IPS-20b (cell line): ENCODE measurements at regions not wholly inside any gene's neighbourhood (a gene's known extent, or its start where the extent isn't known, plus 50 kb on each side); places are given as distances from the start of the nearest gene placed in this dataset.

Experiments
- H3K27ac ChIP-seq: one replicate; pipeline ENCODE4 v1.5.1; 2013; ENCODE audit warnings: low read length
- H3K27me3 ChIP-seq: 2 replicates; pipeline ENCODE4 v1.6.1; 2013; ENCODE audit warnings: mild to moderate bottlenecking, low read length, inconsistent platforms; ENCODE audit not compliant: insufficient read depth
- H3K36me3 ChIP-seq: 2 replicates; pipeline ENCODE4 v1.6.1; 2013; ENCODE audit warnings: low read depth, mild to moderate bottlenecking, inconsistent platforms, low read length, moderate library complexity; ENCODE audit not compliant: insufficient read depth
- H3K4me1 ChIP-seq: 2 replicates; pipeline ENCODE4 v1.6.1; 2013; ENCODE audit warnings: mild to moderate bottlenecking, control low read depth, inconsistent platforms, low read length, moderate library complexity; ENCODE audit not compliant: insufficient read depth
- H3K4me3 ChIP-seq: 2 replicates; pipeline ENCODE4 v1.5.1; 2013; ENCODE audit warnings: mild to moderate bottlenecking, low read length, inconsistent platforms
- H3K9ac ChIP-seq: 2 replicates; pipeline ENCODE4 v1.6.1; 2013; ENCODE audit warnings: low read depth, mild to moderate bottlenecking, inconsistent platforms, low read length, moderate library complexity
- H3K9me3 ChIP-seq: 2 replicates; pipeline ENCODE4 v1.6.1; 2013; ENCODE audit warnings: mild to moderate bottlenecking, low read depth, low read length, inconsistent platforms; ENCODE audit not compliant: insufficient read depth

GRCh38 chr20:8935878-8936277 lies 133.0 kb upstream of the PLCB4 start:
- Histone ChIP-seq H3K9me3 (no peaks in the 10 kb centered on the region), H3K4me3 (no peak overlapping the region), H3K27ac (no peak overlapping the region), H3K9ac (no peak overlapping the region), H3K27me3 (no peaks in the 10 kb centered on the region), H3K4me1 (no peaks in the 10 kb centered on the region), H3K36me3 (no peaks in the 10 kb centered on the region)

GRCh38 chr20:8938532-8938931 lies 130.4 kb upstream of the PLCB4 start:
- no peaks in the 10 kb centered on the region for H3K36me3 ChIP-seq
- no peaks in the 10 kb centered on the region for H3K27me3 ChIP-seq
- H3K4me3 ChIP-seq, result no peak overlapping the region
- no peaks in the 10 kb centered on the region for H3K4me1 ChIP-seq
- no peak overlapping the region for H3K27ac ChIP-seq
- no peak overlapping the region for H3K9ac ChIP-seq
- H3K9me3 ChIP-seq, result no peaks in the 10 kb centered on the region

- no peaks in the 10 kb centered on the region for H3K27me3 ChIP-seq
- H3K4me3 ChIP-seq, result no peak overlapping the region
- no peaks in the 10 kb centered on the region for H3K4me1 ChIP-seq
- H3K9ac ChIP-seq, result no peak overlapping the region
- no peak overlapping the region for H3K27ac ChIP-seq
- no peaks in the 10 kb centered on the region for H3K9me3 ChIP-seq
- no peaks in the 10 kb centered on the region for H3K36me3 ChIP-seq
These were observed 128.6 kb upstream of the PLCB4 start for GRCh38 chr20:8940326-8940725.

- no peaks in the 10 kb centered on the region for H3K9me3 ChIP-seq
- H3K27ac ChIP-seq, result no peak overlapping the region
- H3K27me3 ChIP-seq, result no peaks in the 10 kb centered on the region
- no peak overlapping the region for H3K4me3 ChIP-seq
- H3K4me1 ChIP-seq, result no peaks in the 10 kb centered on the region
- no peak overlapping the region for H3K9ac ChIP-seq
- H3K36me3 ChIP-seq, result no peaks in the 10 kb centered on the region
These were observed 125.3 kb upstream of the PLCB4 start for GRCh38 chr20:8943631-8944030.

- no peaks in the 10 kb centered on the region for H3K9me3 ChIP-seq
- H3K4me1 ChIP-seq, result no peaks in the 10 kb centered on the region
- no peak overlapping the region for H3K27ac ChIP-seq
- no peaks in the 10 kb centered on the region for H3K27me3 ChIP-seq
- H3K36me3 ChIP-seq, result no peaks in the 10 kb centered on the region
- no peak overlapping the region for H3K4me3 ChIP-seq
- no peak overlapping the region for H3K9ac ChIP-seq
These were observed 122.6 kb upstream of the PLCB4 start for GRCh38 chr20:8946036-8946940.

DNA sequence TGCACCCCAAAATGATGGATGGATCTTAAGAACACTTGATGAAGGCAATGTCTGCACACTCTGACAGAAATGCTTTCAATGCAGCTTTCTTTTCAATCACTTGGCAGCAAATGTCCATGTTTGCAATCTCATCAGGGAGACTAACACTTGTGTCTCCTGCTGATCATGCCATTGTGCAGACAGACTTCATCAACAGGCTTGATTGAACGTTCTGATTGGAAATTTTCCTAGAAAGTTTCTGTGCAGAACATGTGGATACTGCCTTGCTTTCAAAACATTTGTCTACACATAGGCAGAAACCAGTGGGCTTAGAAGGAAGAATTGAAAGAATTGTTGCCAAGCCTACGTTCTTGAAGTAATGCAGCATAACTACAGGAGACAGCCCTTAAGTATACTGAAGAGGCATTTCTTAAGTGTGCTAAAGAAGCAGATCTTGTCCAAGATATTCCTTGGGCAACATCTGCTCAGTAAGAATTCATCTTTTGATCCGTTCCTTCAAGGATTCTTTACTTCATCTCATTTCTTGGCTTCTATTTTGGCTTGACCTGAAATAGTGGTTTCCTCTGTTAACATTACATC lies 120.4 kb upstream of the PLCB4 start:
- no peaks in the 10 kb centered on the region for H3K9me3 ChIP-seq
- no peaks in the 10 kb centered on the region for H3K27me3 ChIP-seq

DNA sequence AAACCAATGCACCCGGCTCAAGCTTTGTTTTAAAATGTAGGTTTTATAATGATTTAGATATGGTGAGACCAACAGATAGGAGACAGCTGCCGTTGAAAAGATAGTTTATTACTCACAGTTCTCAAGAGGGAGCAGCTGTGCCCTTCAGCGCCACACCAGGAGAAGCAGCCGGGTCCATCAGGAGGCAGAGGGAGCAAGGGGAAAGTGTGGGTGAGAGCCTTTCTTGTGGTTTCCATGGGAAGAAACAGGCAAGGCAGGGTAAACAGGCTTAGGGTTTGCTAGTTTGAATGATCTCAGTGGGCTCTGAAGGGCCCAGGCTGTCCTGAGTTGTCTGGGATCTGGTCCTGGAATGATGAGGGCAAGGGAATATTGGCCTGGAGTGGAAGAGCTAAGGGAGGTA lies 117.7 kb upstream of the PLCB4 start:
- no peak overlapping the region for H3K9ac ChIP-seq
- H3K4me1 ChIP-seq, result no peaks in the 10 kb centered on the region
- H3K4me3 ChIP-seq, result no peak overlapping the region
- no peaks in the 10 kb centered on the region for H3K27me3 ChIP-seq
- H3K27ac ChIP-seq, result no peak overlapping the region
- no peaks in the 10 kb centered on the region for H3K36me3 ChIP-seq
- H3K9me3 ChIP-seq, result no peaks in the 10 kb centered on the region

More for the DNA sequence above, 120.4 kb upstream of the PLCB4 start:
- H3K4me3 ChIP-seq, result no peak overlapping the region
- no peaks in the 10 kb centered on the region for H3K36me3 ChIP-seq
- H3K9ac ChIP-seq, result no peak overlapping the region
- H3K27ac ChIP-seq, result no peak overlapping the region
- H3K4me1 ChIP-seq, result no peaks in the 10 kb centered on the region

- no peaks in the 10 kb centered on the region for H3K4me1 ChIP-seq
- H3K36me3 ChIP-seq, result no peaks in the 10 kb centered on the region
- no peaks in the 10 kb centered on the region for H3K9me3 ChIP-seq
- no peaks in the 10 kb centered on the region for H3K27me3 ChIP-seq
- no peak overlapping the region for H3K9ac ChIP-seq
- H3K4me3 ChIP-seq, result no peak overlapping the region
- no peak overlapping the region for H3K27ac ChIP-seq
These were observed 116.2 kb upstream of the PLCB4 start for GRCh38 chr20:8952721-8953120.

GRCh38 chr20:8953300-8953699 lies 115.6 kb upstream of the PLCB4 start:
- Histone ChIP-seq H3K4me1 (no peaks in the 10 kb centered on the region), H3K9me3 (no peaks in the 10 kb centered on the region), H3K27ac (no peak overlapping the region), H3K9ac (no peak overlapping the region), H3K27me3 (no peaks in the 10 kb centered on the region), H3K36me3 (no peaks in the 10 kb centered on the region), H3K4me3 (no peak overlapping the region)

DNA sequence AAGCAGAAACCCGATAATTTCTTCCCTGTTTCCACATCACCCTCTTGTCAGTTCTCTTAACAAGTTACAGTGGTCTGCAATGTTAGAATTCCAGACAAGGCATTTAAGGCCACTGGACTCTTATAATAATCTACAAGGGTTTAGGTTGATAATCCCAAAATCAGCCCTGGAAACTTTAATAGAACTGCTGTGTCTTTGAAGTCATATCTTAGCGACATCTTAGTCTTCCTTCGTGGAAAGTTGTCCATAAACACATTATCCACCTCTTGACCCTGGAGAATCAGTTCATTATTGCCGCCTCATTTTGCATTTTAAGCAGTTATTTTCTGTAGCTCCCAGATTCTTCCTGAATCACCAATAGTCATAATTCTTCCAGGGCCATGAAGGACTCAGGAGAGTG lies 108.6 kb upstream of the PLCB4 start:
- Histone ChIP-seq H3K4me1 (no peaks in the 10 kb centered on the region), H3K9ac (no peak overlapping the region), H3K36me3 (no peaks in the 10 kb centered on the region), H3K4me3 (no peak overlapping the region), H3K27ac (no peak overlapping the region), H3K9me3 (no peaks in the 10 kb centered on the region), H3K27me3 (no peaks in the 10 kb centered on the region)

GRCh38 chr20:8963330-8963729 lies 105.6 kb upstream of the PLCB4 start:
- H3K27me3 ChIP-seq, result no peaks in the 10 kb centered on the region
- H3K4me3 ChIP-seq, result no peak overlapping the region
- H3K36me3 ChIP-seq, result no peaks in the 10 kb centered on the region
- no peak overlapping the region for H3K9ac ChIP-seq
- no peaks in the 10 kb centered on the region for H3K9me3 ChIP-seq
- no peaks in the 10 kb centered on the region for H3K4me1 ChIP-seq
- no peak overlapping the region for H3K27ac ChIP-seq

GRCh38 chr20:8964959-8965562 lies 103.8 kb upstream of the PLCB4 start:
- H3K27me3 ChIP-seq, result no peaks in the 10 kb centered on the region
- no peak overlapping the region for H3K9ac ChIP-seq
- H3K4me3 ChIP-seq, result no peak overlapping the region
- no peaks in the 10 kb centered on the region for H3K9me3 ChIP-seq
- no peaks in the 10 kb centered on the region for H3K4me1 ChIP-seq
- H3K36me3 ChIP-seq, result no peaks in the 10 kb centered on the region
- H3K27ac ChIP-seq, result no peak overlapping the region
